Renal cortical epithelial cell (primary cell): ENCODE measurements at regions not wholly inside any gene's neighbourhood (a gene's known extent, or its start where the extent isn't known, plus 50 kb on each side); places are given as distances from the start of the nearest gene placed in this dataset.

Experiments
- DNase-seq: peaks from one replicate; pipeline ENCODE4 v3.0.0-alpha.2; 2011; ENCODE audit warnings: low read depth

- DNase-seq: no peak
Observed at GRCh38 chr9:78599926-78600325, 303.0 kb downstream of the PSAT1 start.

GRCh38 chr9:78601957-78602565, 305.1 kb downstream of the PSAT1 start:
- peak; percentile 43 for DNase-seq

DNA sequence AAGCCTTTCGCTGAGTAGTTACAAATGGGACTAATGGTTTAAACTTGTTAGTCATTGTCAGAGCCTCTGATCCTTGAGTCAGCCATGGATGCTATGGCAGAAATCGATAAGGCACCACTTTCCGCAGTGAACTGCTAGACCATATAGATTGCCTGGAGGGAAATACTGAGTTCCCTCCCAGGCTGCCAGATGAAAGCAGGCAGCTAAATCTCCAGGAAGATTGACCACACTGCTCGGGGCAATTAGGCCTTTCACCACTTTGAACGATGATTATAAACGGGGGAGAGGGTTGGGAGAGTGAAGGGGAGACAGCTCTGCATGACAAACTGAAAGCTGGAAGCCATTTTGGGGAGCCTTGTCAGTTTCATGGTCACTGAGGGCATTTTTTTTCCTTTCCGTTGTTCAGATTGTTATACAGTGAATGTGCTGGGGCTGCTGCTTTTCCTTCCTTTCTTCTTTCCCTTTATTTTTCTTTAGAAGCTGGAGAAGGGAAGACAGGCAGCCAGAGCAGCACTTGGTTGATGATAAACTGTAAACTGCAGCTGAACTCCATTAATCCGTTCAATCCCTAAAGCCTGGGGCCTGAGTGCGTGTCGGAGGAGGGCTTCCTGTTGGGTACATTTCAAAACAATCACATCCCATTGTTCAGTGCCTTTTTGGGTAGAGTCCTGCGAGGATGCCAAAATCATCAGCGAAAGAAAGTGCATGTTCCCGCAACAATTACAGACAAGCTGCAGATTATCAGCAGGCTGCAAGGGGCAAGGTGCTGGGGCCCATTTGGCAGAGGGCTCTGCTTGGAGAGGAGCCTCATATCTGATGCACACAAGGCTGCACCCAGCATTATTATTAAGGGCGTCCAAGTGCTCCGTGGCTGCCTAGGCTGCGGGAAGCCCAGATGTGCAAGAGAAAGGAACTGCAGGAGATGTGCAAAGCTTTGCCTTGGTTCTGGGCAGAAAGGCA, 308.4 kb downstream of the PSAT1 start:
- DNase-seq: no peak

DNA sequence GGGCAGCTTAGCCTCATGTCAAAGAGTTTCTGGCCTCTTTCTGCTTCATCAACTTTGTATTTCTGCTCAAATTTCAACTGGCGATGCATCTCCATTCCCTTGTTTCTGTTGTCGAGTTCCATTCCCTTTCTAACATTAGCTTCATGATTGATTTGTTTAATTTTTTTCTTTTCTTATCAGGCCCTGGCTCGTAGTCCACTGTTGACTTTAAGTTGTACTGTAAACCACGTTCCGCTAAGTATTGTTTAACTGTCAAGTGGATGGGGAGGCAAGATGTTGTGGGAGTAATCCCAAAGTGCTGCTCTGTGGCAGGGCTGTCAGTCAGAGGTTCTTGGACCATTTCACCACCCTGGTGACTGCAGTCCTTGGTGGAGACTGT, 309.1 kb downstream of the PSAT1 start:
- no peak for DNase-seq

- no peak for DNase-seq
Observed at GRCh38 chr9:78607853-78608252, 310.9 kb downstream of the PSAT1 start.

DNA sequence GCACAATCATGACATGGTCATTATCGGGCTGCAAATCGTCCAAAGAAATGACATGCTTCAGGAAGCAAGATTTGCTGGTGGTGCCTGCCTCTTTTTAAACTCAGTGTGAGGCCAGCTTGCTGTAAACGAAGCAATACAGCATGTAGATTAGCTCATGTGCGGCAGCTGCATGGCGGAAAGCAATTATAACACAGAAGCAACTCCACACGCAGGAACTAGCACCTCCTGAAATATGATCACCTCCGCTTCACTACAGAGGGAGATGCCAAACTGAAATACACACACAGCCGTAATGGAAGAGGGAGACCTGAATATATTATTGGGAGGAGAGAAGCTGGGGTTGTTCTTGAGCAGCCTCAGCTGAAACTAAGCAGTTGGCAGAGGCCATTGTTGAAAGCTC, 312.5 kb downstream of the PSAT1 start:
- DNase-seq: no peak

DNA sequence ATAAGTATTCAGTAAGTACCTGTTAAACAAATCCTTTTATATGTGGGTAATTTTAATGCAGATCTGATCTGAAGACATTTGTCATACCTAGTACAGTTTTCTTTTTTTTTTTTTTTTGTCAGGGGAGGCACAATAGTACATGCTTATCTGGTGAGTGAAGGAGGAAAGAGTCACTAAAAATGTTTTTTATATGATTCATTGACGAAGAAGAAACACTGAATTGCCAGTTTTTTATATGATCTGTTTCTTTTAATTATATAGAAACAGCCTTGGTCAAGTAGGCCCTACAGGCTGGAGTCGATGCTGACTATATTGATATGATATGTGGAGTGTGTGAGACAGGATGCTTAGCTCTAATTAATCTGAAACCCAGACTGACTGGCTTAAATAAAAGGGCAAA, 315.2 kb downstream of the PSAT1 start:
- DNase-seq: no peak

DNA sequence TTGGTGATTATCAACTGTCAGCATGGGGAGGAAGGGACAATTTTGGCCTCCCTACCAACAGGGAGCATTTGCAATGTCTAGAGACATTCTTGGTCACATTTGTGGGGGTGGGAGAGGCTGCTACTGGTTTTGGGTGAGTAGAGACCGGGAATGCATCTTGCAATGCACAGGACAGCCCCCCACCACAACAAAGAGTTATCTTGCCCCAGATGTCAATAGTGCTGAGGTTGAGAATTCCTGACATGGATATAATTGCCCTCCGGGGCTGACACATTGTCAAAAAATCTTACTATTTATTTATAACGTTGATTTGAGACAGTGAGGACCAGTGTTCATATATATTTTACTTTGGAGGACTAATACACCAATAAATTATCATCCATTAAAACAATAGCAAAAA, 316.1 kb downstream of the PSAT1 start:
- no peak for DNase-seq

- DNase-seq: no peak
Observed at GRCh38 chr9:78614892-78615291, 318.0 kb downstream of the PSAT1 start.

DNA sequence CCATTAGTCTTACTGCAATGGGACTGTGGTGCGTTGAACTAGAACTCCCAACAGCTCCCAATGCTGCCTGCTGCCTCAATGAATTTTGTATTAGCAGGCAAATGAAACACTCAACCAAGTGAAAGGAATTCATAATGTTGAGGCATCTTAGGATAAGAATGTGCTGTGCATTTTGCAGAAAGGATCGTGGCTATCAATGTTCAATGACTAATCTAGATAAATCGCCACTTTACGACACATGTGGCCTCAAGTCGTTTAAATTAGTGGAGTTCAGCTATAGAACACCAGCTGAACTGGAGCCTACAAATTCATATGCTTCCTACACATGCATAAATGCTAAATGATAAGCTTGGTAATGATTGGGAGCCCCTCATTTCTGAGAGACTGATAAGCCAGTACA, 318.4 kb downstream of the PSAT1 start:
- no peak for DNase-seq

DNA sequence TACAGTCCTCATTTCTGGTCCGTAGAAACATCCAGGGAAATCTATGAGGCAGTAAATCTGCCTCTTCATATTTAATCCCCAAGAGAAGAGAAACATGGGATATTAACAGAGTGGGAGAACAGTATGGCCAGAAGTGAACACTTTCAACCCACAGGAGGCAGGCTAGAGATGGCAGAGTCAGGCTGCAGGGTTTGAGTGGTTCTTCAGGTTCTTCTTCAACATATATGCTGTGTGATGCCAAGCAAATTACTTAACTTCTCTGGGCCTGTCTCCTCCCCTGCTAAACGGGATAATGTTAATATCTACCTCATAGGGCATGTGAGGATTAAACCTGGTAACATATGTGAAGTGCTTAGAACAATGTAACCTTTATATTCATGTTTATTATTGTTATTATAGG, 321.8 kb downstream of the PSAT1 start:
- DNase-seq: no peak

- DNase-seq: no peak
Observed at GRCh38 chr9:78620303-78620702, 323.4 kb downstream of the PSAT1 start.

DNA sequence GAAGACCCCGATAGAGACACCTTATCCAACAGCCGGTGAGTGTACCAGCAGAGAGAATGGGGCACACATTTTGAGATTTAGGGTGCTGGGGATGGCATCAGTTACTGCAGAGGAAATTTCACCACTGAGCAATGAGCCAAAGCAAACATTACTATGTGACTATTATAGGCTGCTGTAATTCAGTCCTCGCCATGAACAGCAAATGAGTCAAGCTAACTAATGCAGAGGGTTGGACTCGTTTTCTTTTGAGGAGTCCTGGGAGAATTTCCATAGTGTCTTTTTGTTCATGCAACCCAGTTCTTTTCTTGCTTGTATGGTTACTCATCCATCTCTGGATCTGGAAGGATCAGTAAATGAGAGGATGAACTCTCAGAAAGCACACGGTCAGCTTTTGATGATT, 323.8 kb downstream of the PSAT1 start:
- peak; percentile 14 for DNase-seq

GRCh38 chr9:78622126-78622525, 325.2 kb downstream of the PSAT1 start:
- peak; percentile 34 for DNase-seq

GRCh38 chr9:78626971-78627370, 330.0 kb downstream of the PSAT1 start:
- no peak for DNase-seq

DNA sequence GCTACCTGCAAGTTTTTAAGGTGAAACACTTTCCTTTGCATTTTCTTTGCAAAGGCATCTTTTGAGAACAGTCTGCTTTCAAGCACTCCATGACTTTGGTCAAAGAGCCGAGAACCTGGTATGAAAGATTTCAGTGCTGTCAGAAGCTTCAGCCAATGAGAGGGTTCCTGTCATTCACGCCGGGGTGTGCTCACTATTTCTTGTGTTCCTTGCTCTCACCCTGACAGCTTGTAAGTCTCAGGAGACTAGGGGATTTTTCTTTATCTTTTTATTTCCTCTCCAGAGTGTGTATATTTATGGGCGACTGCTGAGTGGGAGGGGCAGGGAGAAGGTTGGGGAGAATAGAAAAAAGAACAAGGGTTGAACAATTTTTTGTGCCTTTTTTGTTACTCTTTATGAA, 334.0 kb downstream of the PSAT1 start:
- no peak for DNase-seq

DNA sequence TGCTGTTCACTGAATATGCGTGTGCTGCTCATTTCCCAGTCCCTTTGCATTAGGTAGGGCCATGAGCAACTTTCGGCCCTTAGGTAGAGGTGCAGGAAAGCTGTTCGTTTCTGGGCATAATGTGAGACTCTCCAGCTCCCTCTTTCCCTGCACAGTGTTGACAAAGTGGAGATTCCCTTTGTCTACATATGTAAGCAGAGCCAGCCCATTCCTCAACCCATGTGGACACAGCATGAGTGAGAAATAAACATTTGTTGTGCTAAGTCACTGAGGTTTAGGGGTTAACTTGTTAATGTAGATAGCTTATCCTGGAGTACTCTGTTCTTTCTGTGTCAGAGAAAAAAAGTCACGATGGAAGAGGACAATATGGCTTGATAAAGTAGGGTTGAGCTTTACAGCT, 343.8 kb downstream of the PSAT1 start:
- DNase-seq: no peak

DNA sequence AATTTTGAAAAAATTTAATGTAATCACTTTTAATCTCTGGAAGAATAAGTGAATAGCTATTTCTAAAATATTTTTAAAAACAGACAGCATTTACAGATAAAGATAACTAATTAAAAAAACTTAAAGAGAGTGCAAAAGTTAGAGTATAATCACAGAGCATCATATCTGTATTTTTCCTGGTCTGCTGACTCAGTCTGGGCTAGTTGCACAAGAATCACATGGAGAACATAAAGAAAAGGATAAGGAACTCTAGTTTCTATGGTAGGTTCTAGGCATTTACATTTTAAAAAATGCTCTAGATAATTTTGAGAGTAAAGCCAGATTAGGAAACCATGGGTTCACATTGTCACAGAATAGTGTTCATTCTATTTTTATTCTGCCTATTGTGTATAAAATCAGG, 347.4 kb downstream of the PSAT1 start:
- no peak for DNase-seq

GRCh38 chr9:78654324-78654723, 357.4 kb downstream of the PSAT1 start:
- no peak for DNase-seq

DNA sequence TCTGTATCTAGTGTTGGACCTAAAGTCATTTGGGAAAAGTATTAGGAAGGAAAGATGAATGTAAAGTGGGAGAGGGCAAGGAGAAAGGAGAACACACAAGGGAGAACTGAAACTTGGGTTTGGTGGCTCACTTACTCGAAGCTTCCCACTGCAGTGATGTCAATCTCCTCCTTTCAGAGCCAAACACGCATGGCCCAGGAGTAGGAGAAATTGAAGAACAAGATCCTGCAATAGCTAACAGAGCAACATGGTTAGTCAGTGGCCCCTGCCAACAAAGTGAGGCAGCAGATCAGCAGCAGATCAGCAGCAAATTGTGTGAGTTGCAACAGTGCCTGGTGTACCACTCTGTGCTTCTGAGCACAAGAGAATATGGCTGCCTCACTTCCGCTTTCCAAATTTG, 366.4 kb downstream of the PSAT1 start:
- no peak for DNase-seq

DNA sequence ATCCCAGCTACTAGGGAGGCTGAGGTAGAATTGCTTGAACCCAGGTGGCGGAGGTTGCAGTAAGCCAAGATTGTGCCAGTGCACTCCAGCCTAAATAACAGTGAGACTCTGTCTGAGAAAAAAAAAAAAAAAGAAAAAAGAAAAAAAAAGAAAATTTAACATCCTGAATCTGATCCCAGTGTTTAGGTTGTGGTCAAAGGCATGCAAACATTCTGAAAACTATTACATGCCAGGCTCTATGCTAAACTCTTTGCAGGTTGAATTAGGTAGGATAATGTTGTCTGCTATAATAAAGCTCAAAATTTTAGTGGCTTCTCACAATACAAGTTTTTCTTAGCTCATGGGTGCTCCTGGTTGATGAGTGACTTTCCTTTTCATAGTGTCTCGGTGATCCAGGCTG, 367.4 kb downstream of the PSAT1 start:
- DNase-seq: no peak

GRCh38 chr9:78666818-78667414, 370.0 kb downstream of the PSAT1 start:
- no peak for DNase-seq
